Thymus (tissue), 11 donors: ENCODE measurements at regions not wholly inside any gene's neighbourhood (a gene's known extent, or its start where the extent isn't known, plus 50 kb on each side); places are given as distances from the start of the nearest gene placed in this dataset.

ENCODE experiments used
- DNase-seq, 9 donors: peaks; one replicate each; pipeline ENCODE4 v3.0.0-alpha.2; 2013; ENCODE audit warnings: low spot score in 9 of 9, low read depth in 6 of 9, missing footprints in 1 of 9
- H3K27ac ChIP-seq, 2 donors: one replicate each; pipeline ENCODE4 v1.5.1; 2013; ENCODE audit warnings: control low read depth in 1 of 2, low read depth in 1 of 2, low read length in 1 of 2, mild to moderate bottlenecking in 1 of 2, moderate library complexity in 1 of 2
- H3K27me3 ChIP-seq, 2 donors: one replicate each; pipeline ENCODE4 v1.5.1; 2013; ENCODE audit warnings: low read length in 1 of 2; ENCODE audit not compliant: control insufficient read depth in 2 of 2, insufficient read depth in 1 of 2
- H3K36me3 ChIP-seq, 2 donors: one replicate each; pipeline ENCODE4 v1.5.1; 2013; ENCODE audit warnings: low read length in 1 of 2, mild to moderate bottlenecking in 1 of 2, moderate library complexity in 1 of 2; ENCODE audit not compliant: control insufficient read depth in 2 of 2, insufficient read depth in 2 of 2
- H3K4me1 ChIP-seq, 2 donors: one replicate each; pipeline ENCODE4 v1.5.1; 2013; ENCODE audit warnings: low read length in 2 of 2; ENCODE audit not compliant: control insufficient read depth in 2 of 2, insufficient read depth in 2 of 2
- H3K4me3 ChIP-seq, 2 donors: one replicate each; pipeline ENCODE4 v1.5.1; 2013; ENCODE audit warnings: low read length in 2 of 2, control low read depth in 1 of 2, mild to moderate bottlenecking in 1 of 2
- H3K9me3 ChIP-seq, 2 donors: one replicate each; pipeline ENCODE4 v1.5.1; 2013; ENCODE audit warnings: low read length in 1 of 2, mild to moderate bottlenecking in 1 of 2; ENCODE audit not compliant: control insufficient read depth in 2 of 2, insufficient read depth in 1 of 2
- WGBS: extraction: QIAGEN DNeasy Blood & Tissue Kit; methylation state at CpG from one replicate; pipeline ENCODE4 v1.1.7; 2013; 5-methylcytosine and 5-hydroxymethylcytosine counted together
- donor health status: healthy.

GRCh38 chr4:116849620-116850019 is 235.8 kb downstream of the TRAM1L1 start:
- Histone ChIP-seq H3K4me1 (no peaks in the 10 kb centered on the region), H3K4me3 (no peak overlapping the region), H3K27me3 (no peaks in the 10 kb centered on the region), H3K27ac (no peak overlapping the region), H3K9me3 (no peaks in the 10 kb centered on the region), H3K36me3 (no peaks in the 10 kb centered on the region)
- no peak for DNase-seq

GRCh38 chr4:116847616-116848015 is 237.8 kb downstream of the TRAM1L1 start:
- Histone ChIP-seq H3K27me3 (no peaks in the 10 kb centered on the region), H3K4me1 (no peaks in the 10 kb centered on the region), H3K9me3 (no peaks in the 10 kb centered on the region), H3K36me3 (no peaks in the 10 kb centered on the region), H3K4me3 (no peak overlapping the region), H3K27ac (no peak overlapping the region)
- DNase-seq: no peak
- WGBS: 98% methylated on average over 2 of the region's 2 CpGs

GRCh38 chr4:116839826-116840225 is 245.6 kb downstream of the TRAM1L1 start:
- Histone ChIP-seq H3K9me3 (no peaks in the 10 kb centered on the region), H3K4me1 (no peaks in the 10 kb centered on the region), H3K36me3 (no peaks in the 10 kb centered on the region), H3K4me3 (no peak overlapping the region), H3K27ac (no peak overlapping the region), H3K27me3 (no peaks in the 10 kb centered on the region)
- no peak for DNase-seq
- WGBS: 91% methylated on average over 5 of the region's 5 CpGs

GRCh38 chr4:116838609-116839008 is 246.8 kb downstream of the TRAM1L1 start:
- Histone ChIP-seq H3K9me3 (no peaks in the 10 kb centered on the region), H3K4me3 (no peak overlapping the region), H3K4me1 (no peaks in the 10 kb centered on the region), H3K36me3 (no peaks in the 10 kb centered on the region), H3K27me3 (no peaks in the 10 kb centered on the region), H3K27ac (no peak overlapping the region)
- DNase-seq: no peak
- 93% methylated on average over 4 of the region's 4 CpGs for WGBS

- 85% methylated on average over 5 of the region's 5 CpGs for WGBS
Observed at GRCh38 chr4:116829187-116829586, 256.2 kb downstream of the TRAM1L1 start.

GRCh38 chr4:116824172-116824571 is 261.2 kb downstream of the TRAM1L1 start:
- no peaks in the 10 kb centered on the region for H3K36me3 ChIP-seq
- no peaks in the 10 kb centered on the region for H3K4me1 ChIP-seq
- no peak overlapping the region for H3K27ac ChIP-seq
- no peaks in the 10 kb centered on the region for H3K9me3 ChIP-seq
- no peaks in the 10 kb centered on the region for H3K27me3 ChIP-seq
- no peak for DNase-seq
- 93% methylated on average over 2 of the region's 2 CpGs for WGBS
- no peak overlapping the region for H3K4me3 ChIP-seq

More at GRCh38 chr4:116829187-116829586, 256.2 kb downstream of the TRAM1L1 start:
- Histone ChIP-seq H3K36me3 (no peaks in the 10 kb centered on the region), H3K27ac (no peak overlapping the region), H3K4me3 (no peak overlapping the region), H3K27me3 (no peaks in the 10 kb centered on the region), H3K9me3 (no peaks in the 10 kb centered on the region), H3K4me1 (no peaks in the 10 kb centered on the region)
- DNase-seq: no peak

- peaks cover 0 to 3% of the 10 kb centered on the region in 2 donors for H3K9me3 ChIP-seq
- no peaks in the 10 kb centered on the region for H3K27me3 ChIP-seq
- no peak for DNase-seq
- 90% methylated on average over 2 of the region's 2 CpGs for WGBS
- no peaks in the 10 kb centered on the region for H3K4me1 ChIP-seq
- no peak overlapping the region for H3K4me3 ChIP-seq
- no peaks in the 10 kb centered on the region for H3K36me3 ChIP-seq
- H3K27ac ChIP-seq: no peak overlapping the region
Observed at GRCh38 chr4:116811730-116812129, 273.6 kb downstream of the TRAM1L1 start.

GRCh38 chr4:116796022-116796421 is 289.4 kb downstream of the TRAM1L1 start:
- Histone ChIP-seq H3K27ac (no peak overlapping the region), H3K4me1 (no peaks in the 10 kb centered on the region), H3K4me3 (no peak overlapping the region), H3K36me3 (no peaks in the 10 kb centered on the region), H3K27me3 (no peaks in the 10 kb centered on the region), H3K9me3 (no peaks in the 10 kb centered on the region)
- no peak for DNase-seq
- WGBS: 90% methylated on average over 2 of the region's 2 CpGs

- H3K27me3 ChIP-seq: no peaks in the 10 kb centered on the region
- no peak overlapping the region for H3K27ac ChIP-seq
- H3K4me3 ChIP-seq: no peak overlapping the region
- no peaks in the 10 kb centered on the region for H3K36me3 ChIP-seq
- H3K4me1 ChIP-seq: no peaks in the 10 kb centered on the region
- 89% methylated on average over 2 of the region's 2 CpGs for WGBS
- no peaks in the 10 kb centered on the region for H3K9me3 ChIP-seq
- DNase-seq: no peak
Observed at GRCh38 chr4:116788723-116789122, 296.7 kb downstream of the TRAM1L1 start.

- DNase-seq: no peak
- 94% methylated on average over 1 of the region's 1 CpG for WGBS
- Histone ChIP-seq H3K9me3 (no peaks in the 10 kb centered on the region), H3K36me3 (no peaks in the 10 kb centered on the region), H3K4me3 (no peak overlapping the region), H3K27me3 (no peaks in the 10 kb centered on the region), H3K4me1 (no peaks in the 10 kb centered on the region), H3K27ac (no peak overlapping the region)
Observed at GRCh38 chr4:116755051-116755450, 330.3 kb downstream of the TRAM1L1 start.
